Bronchial epithelial cell (primary cell): ENCODE measurements at regions not wholly inside any gene's neighbourhood (a gene's known extent, or its start where the extent isn't known, plus 50 kb on each side); places are given as distances from the start of the nearest gene placed in this dataset.
A peak's percentile ranks its signal among the peaks of the same experiment; 100 is the strongest.

Experiments
- DNase-seq: peaks from one replicate; pipeline ENCODE4 v3.0.0-alpha.2; 2010; ENCODE audit warnings: low read depth
- FAIRE-seq: peaks from 2 replicates; lab custom pipeline; 2011; peaks lifted over from hg19 to GRCh38; lab: Jason Lieb, UNC
- H3K27me3 ChIP-seq: 2 replicates; pipeline ENCODE4 v1.5.1; 2011; ENCODE audit warnings: low read length; ENCODE audit not compliant: control insufficient read depth, insufficient read depth
- H3K36me3 ChIP-seq: 2 replicates; pipeline ENCODE4 v1.5.1; 2011; ENCODE audit warnings: low read length; ENCODE audit not compliant: control insufficient read depth, insufficient read depth
- H3K4me3 ChIP-seq: 2 replicates; pipeline ENCODE4 v1.5.1; 2011; ENCODE audit warnings: mild to moderate bottlenecking, low read depth, low read length, control low read depth
- CTCF ChIP-seq: IDR thresholded peaks from 2 replicates; pipeline ENCODE4 v1.5.1; 2011; ENCODE audit warnings: mild to moderate bottlenecking, moderate library complexity, low read length, control low read depth, inconsistent platforms; ENCODE audit not compliant: insufficient read depth, severe bottlenecking

GRCh38 chr18:8893628-8894231 lies 188.4 kb downstream of the MTCL1 start:
- TF ChIP-seq CTCF: no peak
- no peak for DNase-seq
- no peak for FAIRE-seq
- Histone ChIP-seq H3K27me3 (no peaks in the 10 kb centered on the region), H3K36me3 (no peaks in the 10 kb centered on the region), H3K4me3 (no peak overlapping the region)

DNA sequence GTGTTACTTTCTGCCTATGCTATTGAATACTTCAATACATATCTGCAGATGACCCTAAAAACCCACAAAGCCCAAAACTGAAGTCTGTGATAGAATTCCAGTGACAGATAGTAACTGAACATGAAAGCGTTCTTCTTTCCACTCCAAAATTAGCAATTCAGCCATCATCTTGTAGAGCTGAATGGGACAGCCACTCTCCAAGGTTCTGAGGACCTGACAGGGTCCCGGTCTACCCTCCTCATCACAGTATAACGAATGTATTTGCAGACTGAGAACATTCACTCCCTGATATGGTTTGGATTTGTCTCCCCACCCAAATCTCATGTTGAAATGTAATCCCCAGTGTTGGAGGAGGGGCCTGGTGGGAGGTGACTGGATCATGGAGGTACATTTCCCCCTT lies 189.5 kb downstream of the MTCL1 start:
- TF ChIP-seq CTCF: no peak
- no peak for DNase-seq
- no peak for FAIRE-seq

DNA sequence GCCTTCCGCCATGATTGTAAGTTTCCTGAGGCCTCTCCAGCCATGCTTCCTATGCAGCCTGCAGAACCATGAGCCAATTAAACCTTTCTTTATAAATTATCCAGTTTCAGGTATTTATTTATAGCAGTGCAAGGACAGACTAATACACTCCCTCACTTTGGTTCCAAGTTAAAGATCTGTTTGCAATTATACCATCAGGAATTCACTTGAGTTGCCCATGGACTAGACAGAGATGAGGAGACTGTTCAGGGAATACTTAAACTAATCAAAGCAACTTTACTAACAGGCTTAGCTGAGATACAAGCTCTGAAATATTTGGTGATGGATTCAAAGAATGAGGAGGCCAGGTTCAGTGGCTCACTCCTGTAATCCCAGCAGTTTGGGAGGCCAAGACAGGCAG lies 190.0 kb downstream of the MTCL1 start:
- H3K36me3 ChIP-seq: no peaks in the 10 kb centered on the region
- no peak for FAIRE-seq
- DNase-seq: no peak
- H3K27me3 ChIP-seq: no peaks in the 10 kb centered on the region
- no peak for TF ChIP-seq CTCF
- H3K4me3 ChIP-seq: no peak overlapping the region

More for the DNA sequence above, 189.5 kb downstream of the MTCL1 start:
- no peaks in the 10 kb centered on the region for H3K36me3 ChIP-seq
- H3K4me3 ChIP-seq: no peak overlapping the region
- no peaks in the 10 kb centered on the region for H3K27me3 ChIP-seq

GRCh38 chr18:8895987-8896619 lies 190.7 kb downstream of the MTCL1 start:
- Histone ChIP-seq H3K4me3 (no peak overlapping the region), H3K27me3 (no peaks in the 10 kb centered on the region), H3K36me3 (no peaks in the 10 kb centered on the region)
- DNase-seq (peak; percentile 15), FAIRE-seq (no peak)
- TF ChIP-seq CTCF: no peak

- DNase-seq (no peak), FAIRE-seq (no peak)
Measured at GRCh38 chr18:8899000-8899399, 193.6 kb downstream of the MTCL1 start.

More at GRCh38 chr18:8899000-8899399, 193.6 kb downstream of the MTCL1 start:
- H3K36me3 ChIP-seq: no peaks in the 10 kb centered on the region
- H3K4me3 ChIP-seq: no peak overlapping the region
- peak; percentile 18 for TF ChIP-seq CTCF
- H3K27me3 ChIP-seq: no peaks in the 10 kb centered on the region
